Breast epithelium (tissue), 3 donors: ENCODE measurements at regions not wholly inside any gene's neighbourhood (a gene's known extent, or its start where the extent isn't known, plus 50 kb on each side); places are given as distances from the start of the nearest gene placed in this dataset.
"Not testable (repeated sequence)": the region's sequence is repeated elsewhere in the genome, so short reads cannot be mapped to it uniquely, and the experiment has no call there.

ENCODE experiments used
- CTCF ChIP-seq, 3 donors: fragments of 450-650 bp; IDR thresholded peaks; one replicate each; pipeline ENCODE4 v1.5.1; 2016 to 2017; ENCODE audit warnings: antibody characterized with exemption in 3 of 3, mild to moderate bottlenecking in 3 of 3, moderate library complexity in 3 of 3
- POLR2A ChIP-seq: fragments of 450-650 bp; IDR thresholded peaks from one replicate; pipeline ENCODE4 v1.6.1; 2016; ENCODE audit warnings: antibody characterized with exemption, mild to moderate bottlenecking, moderate library complexity

GRCh38 chr4:49218931-49219330, 232.9 kb downstream of the CWH43 start:
- not testable (repeated sequence) for TF ChIP-seq CTCF (IDR thresholded peaks at IDR 0.05); POLR2A
